ENCODE measurements at regions not wholly inside any gene's neighbourhood (a gene's known extent, or its start where the extent isn't known, plus 50 kb on each side); places are given as distances from the start of the nearest gene placed in this dataset.

GRCh38 chr12:28966046-28966780, 182.9 kb upstream of the FAR2 start:
- no peak overlapping the region for H3K4me3 ChIP-seq (ENCODE audit: low read depth, low read length)
- no peaks in the 10 kb centered on the region for H3K4me1 ChIP-seq (ENCODE audit: control insufficient read depth, insufficient read depth, low read length)
- no peaks in the 10 kb centered on the region for H3K36me3 ChIP-seq (ENCODE audit: control insufficient read depth in 2 of 2, insufficient read depth in 1 of 2, low read length in 2 of 2)
- no peaks in the 10 kb centered on the region for H3K9me3 ChIP-seq (ENCODE audit: control insufficient read depth, insufficient read depth, low read depth, low read length)
- TF ChIP-seq ZNF184 (tag by site-specific recombination; IDR thresholded peaks at IDR 0.05) (no peak), PRDM1 (tag by site-specific recombination; IDR thresholded peaks at IDR 0.05) (0 out of 2 replicates have a peak, but pooled peaks have one; percentile 6)
- CTCF ChIA-PET, result no interaction called here
- POLR2A ChIA-PET, result no interaction called here
- H3K27ac ChIP-seq (ENCODE audit: extremely low read depth, low read depth, low read length), result no peak overlapping the region

DNA sequence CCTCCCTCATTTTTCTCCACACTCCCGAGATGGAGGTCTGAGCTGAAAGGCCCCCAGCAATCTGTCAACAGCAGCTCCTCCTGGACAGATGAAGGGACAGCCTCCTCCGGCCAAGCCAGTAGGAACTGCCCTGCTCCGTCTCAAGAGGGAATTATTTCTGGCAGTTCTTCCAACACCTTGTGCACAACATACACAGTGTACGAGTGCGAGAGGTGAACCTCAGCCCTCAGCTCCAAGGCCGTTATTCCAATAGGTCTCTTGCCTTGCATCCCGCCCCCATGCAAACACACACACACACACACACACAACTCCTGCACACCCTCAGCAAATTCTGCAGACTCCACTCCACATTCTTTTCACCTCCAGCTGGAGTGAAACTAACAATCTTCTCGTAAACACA, 181.7 kb upstream of the FAR2 start:
- no peaks in the 10 kb centered on the region for H3K9me3 ChIP-seq (ENCODE audit: control insufficient read depth, insufficient read depth, low read depth, low read length)
- no peak overlapping the region for H3K4me3 ChIP-seq (ENCODE audit: low read depth, low read length)
- TF ChIP-seq ZNF169 (tag by site-specific recombination; IDR thresholded peaks at IDR 0.05), result no peak
- no peak for TF ChIP-seq CTCF (tag by site-specific recombination; IDR thresholded peaks at IDR 0.05)
- no peak for TF ChIP-seq YY2 (tag by site-specific recombination; IDR thresholded peaks at IDR 0.05)
- no peak for TF ChIP-seq HOXA7 (CRISPR knock-in tag; IDR thresholded peaks at IDR 0.05; ENCODE audit: borderline replicate concordance)
- TF ChIP-seq ZNF548 (tag by site-specific recombination; IDR thresholded peaks at IDR 0.05), result no peak
- no peak for TF ChIP-seq ZNF544 (tag by site-specific recombination; IDR thresholded peaks at IDR 0.05)
- CTCF ChIA-PET, result interaction anchor here (0.6 kb wide), 1 partner anchor 794 kb away, joined by 3 read pairs; no protein-coding TSS in a partner anchor
- H3K36me3 ChIP-seq (ENCODE audit: control insufficient read depth in 2 of 2, insufficient read depth in 1 of 2, low read length in 2 of 2), result no peaks in the 10 kb centered on the region
- H3K4me1 ChIP-seq (ENCODE audit: control insufficient read depth, insufficient read depth, low read length), result no peaks in the 10 kb centered on the region
- POLR2A ChIA-PET, result no interaction called here
- H3K27ac ChIP-seq (ENCODE audit: extremely low read depth, low read depth, low read length), result no peak overlapping the region

DNA sequence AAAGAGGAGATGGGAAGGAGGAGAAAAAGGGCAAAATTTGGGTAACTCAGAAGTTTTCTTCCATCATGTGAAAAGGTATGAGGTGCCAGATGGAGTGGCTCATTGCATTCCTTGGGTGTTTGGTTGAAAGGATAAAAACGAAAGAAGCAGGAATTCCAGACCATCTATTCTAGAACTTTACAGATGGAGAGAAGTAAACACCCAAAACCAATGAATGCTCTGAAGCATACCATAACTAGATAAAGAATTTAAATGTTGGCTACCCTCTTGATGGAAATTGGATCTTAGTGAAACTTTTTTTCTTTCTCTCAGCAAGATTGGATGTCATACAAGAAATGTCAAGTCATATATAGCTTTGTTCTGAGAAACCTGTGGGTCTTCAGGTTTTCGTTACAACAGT, 175.6 kb upstream of the FAR2 start:
- Histone ChIP-seq H3K36me3 (ENCODE audit: control insufficient read depth in 2 of 2, insufficient read depth in 1 of 2, low read length in 2 of 2) (no peaks in the 10 kb centered on the region), H3K27ac (ENCODE audit: extremely low read depth, low read depth, low read length) (no peak overlapping the region), H3K4me1 (ENCODE audit: control insufficient read depth, insufficient read depth, low read length) (no peaks in the 10 kb centered on the region), H3K4me3 (ENCODE audit: low read depth, low read length) (no peak overlapping the region), H3K9me3 (ENCODE audit: control insufficient read depth, insufficient read depth, low read depth, low read length) (no peaks in the 10 kb centered on the region)
- ChIA-PET CTCF (no interaction called here), POLR2A (no interaction called here)
- no peak for TF ChIP-seq ZNF560 (tag by site-specific recombination; IDR thresholded peaks at IDR 0.05; ENCODE audit: borderline replicate concordance)
- TF ChIP-seq, protein P1, sequence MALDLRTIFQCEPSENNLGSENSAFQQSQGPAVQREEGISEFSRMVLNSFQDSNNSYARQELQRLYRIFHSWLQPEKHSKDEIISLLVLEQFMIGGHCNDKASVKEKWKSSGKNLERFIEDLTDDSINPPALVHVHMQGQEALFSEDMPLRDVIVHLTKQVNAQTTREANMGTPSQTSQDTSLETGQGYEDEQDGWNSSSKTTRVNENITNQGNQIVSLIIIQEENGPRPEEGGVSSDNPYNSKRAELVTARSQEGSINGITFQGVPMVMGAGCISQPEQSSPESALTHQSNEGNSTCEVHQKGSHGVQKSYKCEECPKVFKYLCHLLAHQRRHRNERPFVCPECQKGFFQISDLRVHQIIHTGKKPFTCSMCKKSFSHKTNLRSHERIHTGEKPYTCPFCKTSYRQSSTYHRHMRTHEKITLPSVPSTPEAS (tag by site-specific recombination; IDR thresholded peaks at IDR 0.05), result no peak
- no peak for TF ChIP-seq MYNN (tag by site-specific recombination; IDR thresholded peaks at IDR 0.05; ENCODE audit: borderline replicate concordance)
- no peak for TF ChIP-seq ZNF677 (tag by site-specific recombination; IDR thresholded peaks at IDR 0.05)
- no peak for TF ChIP-seq PRDM1 (tag by site-specific recombination; IDR thresholded peaks at IDR 0.05)
- TF ChIP-seq ZNF214 (tag by site-specific recombination; IDR thresholded peaks at IDR 0.05; ENCODE audit: borderline replicate concordance), result no peak
- no peak for TF ChIP-seq ZNF629 (tag by site-specific recombination; IDR thresholded peaks at IDR 0.05)
- no peak for TF ChIP-seq ZNF626 (tag by site-specific recombination; IDR thresholded peaks at IDR 0.05)
- no peak for TF ChIP-seq ZNF133 (tag by site-specific recombination; IDR thresholded peaks at IDR 0.05)
- TF ChIP-seq CTCF (tag by site-specific recombination; IDR thresholded peaks at IDR 0.05), result no peak
- no peak for TF ChIP-seq ZNF280D (tag by site-specific recombination; IDR thresholded peaks at IDR 0.05)
- no peak for TF ChIP-seq ZSCAN5A (tag by site-specific recombination; IDR thresholded peaks at IDR 0.05)

Measured in HEK293 (cell line).